Naive thymus-derived CD4-positive, alpha-beta T cell (primary cell): ENCODE measurements at regions not wholly inside any gene's neighbourhood (a gene's known extent, or its start where the extent isn't known, plus 50 kb on each side); places are given as distances from the start of the nearest gene placed in this dataset.

Experiments used
- ATAC-seq: fragments of 150-1000 bp; cut with Tn5 transposase; 2 replicates; pipeline ENCODE4 v1.10.0; 2021; ENCODE audit warnings: mild to moderate bottlenecking, moderate library complexity
- CTCF ChIA-PET: fragments of 350-600 bp; sonication (Branson Sonifier 250); formaldehyde crosslinking; loops from one replicate; lab custom pipeline; 2021; ENCODE audit warnings: antibody characterized with exemption; lab: Charles Lee
- POLR2A ChIA-PET: fragments of 350-600 bp; sonication (Branson Sonifier 250); formaldehyde crosslinking; loops from one replicate; lab custom pipeline; 2021; ENCODE audit warnings: antibody characterized with exemption, inconsistent platforms; lab: Charles Lee
- DNase-seq, 9 donors: peaks; one replicate each; pipeline versions ENCODE4 v3.0.0 to v3.0.0-alpha.2; 2020 to 2022; ENCODE audit warnings: mixed read lengths in 1 of 9
- H3K27ac ChIP-seq: one replicate; pipeline ENCODE4 v1.7.0; 2013; ENCODE audit warnings: mild to moderate bottlenecking, low read depth, low read length, moderate library complexity
- H3K27me3 ChIP-seq, 2 donors: one replicate each; pipeline ENCODE4 v1.7.0; 2013; ENCODE audit warnings: low read length in 2 of 2, mild to moderate bottlenecking in 2 of 2, moderate library complexity in 2 of 2; ENCODE audit not compliant: control insufficient read depth in 2 of 2, insufficient read depth in 2 of 2
- H3K36me3 ChIP-seq, 3 experiments: 1 replicate in 2 of 3; 2 replicates in 1 of 3; pipeline ENCODE4 v1.7.0; 2013; ENCODE audit warnings: low read length in 3 of 3, mild to moderate bottlenecking in 3 of 3, moderate library complexity in 1 of 3; ENCODE audit not compliant: insufficient read depth in 3 of 3, control insufficient read depth in 2 of 3
- H3K4me1 ChIP-seq, 2 donors: one replicate each; pipeline ENCODE4 v1.7.0; 2013; ENCODE audit warnings: low read length in 2 of 2, mild to moderate bottlenecking in 2 of 2, moderate library complexity in 1 of 2; ENCODE audit not compliant: control insufficient read depth in 2 of 2, insufficient read depth in 2 of 2
- H3K4me3 ChIP-seq: 2 replicates; pipeline ENCODE4 v1.7.0; 2013; ENCODE audit warnings: mild to moderate bottlenecking, low read length
- H3K9me3 ChIP-seq, 3 experiments: 1 replicate in 2 of 3; 2 replicates in 1 of 3; pipeline ENCODE4 v1.7.0; 2013; ENCODE audit warnings: low read length in 3 of 3; ENCODE audit not compliant: control insufficient read depth in 2 of 3
- H3K27ac Mint-ChIP-seq, 9 donors: one replicate each; pipeline ENCODE4 v1.8.0; 2020 to 2022; ENCODE audit warnings: mixed read lengths in 9 of 9, mild to moderate bottlenecking in 8 of 9, moderate library complexity in 5 of 9, inconsistent platforms in 2 of 9
- H3K27me3 Mint-ChIP-seq, 5 donors: one replicate each; pipeline ENCODE4 v1.8.0; 2021 to 2022; ENCODE audit warnings: mixed read lengths in 5 of 5, mild to moderate bottlenecking in 1 of 5
- H3K36me3 Mint-ChIP-seq, 5 donors: one replicate each; pipeline ENCODE4 v1.8.0; 2020 to 2022; ENCODE audit warnings: mixed read lengths in 5 of 5, mild to moderate bottlenecking in 3 of 5, inconsistent platforms in 1 of 5
- H3K4me1 Mint-ChIP-seq, 7 donors: one replicate each; pipeline ENCODE4 v1.8.0; 2020 to 2022; ENCODE audit warnings: mixed read lengths in 7 of 7, mild to moderate bottlenecking in 3 of 7, inconsistent platforms in 1 of 7
- H3K4me3 Mint-ChIP-seq, 10 donors: one replicate each; pipeline ENCODE4 v1.8.0; 2020 to 2022; ENCODE audit warnings: mild to moderate bottlenecking in 10 of 10, mixed read lengths in 10 of 10, moderate library complexity in 6 of 10, inconsistent platforms in 2 of 10
- H3K9me3 Mint-ChIP-seq, 11 donors: one replicate each; pipeline ENCODE4 v1.8.0; 2020 to 2022; ENCODE audit warnings: mixed read lengths in 11 of 11, mild to moderate bottlenecking in 4 of 11, inconsistent platforms in 1 of 11, moderate library complexity in 1 of 11
- intact Hi-C, 2 donors: fragments of 100-400 bp; cut with micrococcal nuclease; formaldehyde crosslinking; loops; one replicate each; pipeline ENCODE4 v1.15.1; 2023

GRCh38 chr4:162657966-162658365 lies 494.2 kb upstream of the FSTL5 start:
- Histone ChIP-seq H3K27ac (no peak overlapping the region), H3K27me3 (no peaks in the 10 kb centered on the region), H3K36me3 (no peaks in the 10 kb centered on the region), H3K4me3 (no peak overlapping the region), H3K4me1 (no peaks in the 10 kb centered on the region), H3K9me3 (no peaks in the 10 kb centered on the region)
- POLR2A ChIA-PET: no interaction called here
- ATAC-seq: no peak
- H3K4me1 Mint-ChIP-seq: no peaks in the 10 kb centered on the region
- no peak overlapping the region for H3K27ac Mint-ChIP-seq
- H3K9me3 Mint-ChIP-seq: peaks cover 0 to 12% (median 0%) of the 10 kb centered on the region in 11 donors
- H3K4me3 Mint-ChIP-seq: no peak overlapping the region
- intact Hi-C loops: no loop called here
- no peak for DNase-seq
- CTCF ChIA-PET: no interaction called here
- no peaks in the 10 kb centered on the region for H3K36me3 Mint-ChIP-seq
- peaks cover 0 to 5% (median 0%) of the 10 kb centered on the region in 5 donors for H3K27me3 Mint-ChIP-seq

GRCh38 chr4:162650166-162650565 lies 486.4 kb upstream of the FSTL5 start:
- H3K36me3 ChIP-seq: no peaks in the 10 kb centered on the region
- H3K27me3 ChIP-seq: no peaks in the 10 kb centered on the region
- H3K27ac ChIP-seq: no peak overlapping the region
- H3K9me3 Mint-ChIP-seq: peaks cover 0 to 8% (median 0%) of the 10 kb centered on the region in 11 donors
- no peak overlapping the region for H3K27ac Mint-ChIP-seq
- DNase-seq (no peak), ATAC-seq (no peak)
- H3K9me3 ChIP-seq: no peaks in the 10 kb centered on the region
- ChIA-PET POLR2A (no interaction called here), CTCF (no interaction called here)
- no peaks in the 10 kb centered on the region for H3K4me1 Mint-ChIP-seq
- H3K4me3 Mint-ChIP-seq: no peak overlapping the region
- no peak overlapping the region for H3K4me3 ChIP-seq
- H3K27me3 Mint-ChIP-seq: no peaks in the 10 kb centered on the region
- H3K4me1 ChIP-seq: no peaks in the 10 kb centered on the region
- H3K36me3 Mint-ChIP-seq: no peaks in the 10 kb centered on the region
- intact Hi-C loops: no loop called here

- H3K27me3 ChIP-seq: no peaks in the 10 kb centered on the region
- H3K4me1 Mint-ChIP-seq: no peaks in the 10 kb centered on the region
- intact Hi-C loops: no loop called here
- H3K36me3 Mint-ChIP-seq: no peaks in the 10 kb centered on the region
- POLR2A ChIA-PET: no interaction called here
- ATAC-seq (no peak), DNase-seq (no peak)
- no peak overlapping the region for H3K27ac Mint-ChIP-seq
- CTCF ChIA-PET: no interaction called here
- no peaks in the 10 kb centered on the region for H3K36me3 ChIP-seq
- no peak overlapping the region for H3K4me3 Mint-ChIP-seq
- H3K4me1 ChIP-seq: no peaks in the 10 kb centered on the region
- no peak overlapping the region for H3K4me3 ChIP-seq
- no peak overlapping the region for H3K27ac ChIP-seq
- H3K9me3 Mint-ChIP-seq: peaks cover 0 to 19% (median 3%) of the 10 kb centered on the region in 11 donors
- H3K27me3 Mint-ChIP-seq: no peaks in the 10 kb centered on the region
- no peaks in the 10 kb centered on the region for H3K9me3 ChIP-seq
These were observed 481.6 kb upstream of the FSTL5 start for GRCh38 chr4:162645381-162645780.

GRCh38 chr4:162644346-162644745 lies 480.5 kb upstream of the FSTL5 start:
- Mint-ChIP-seq H3K4me1 (no peaks in the 10 kb centered on the region), H3K4me3 (no peak overlapping the region), H3K27ac (no peak overlapping the region), H3K27me3 (no peaks in the 10 kb centered on the region), H3K9me3 (peaks cover 0 to 19% (median 3%) of the 10 kb centered on the region in 11 donors), H3K36me3 (no peaks in the 10 kb centered on the region)
- H3K4me1 ChIP-seq: no peaks in the 10 kb centered on the region
- no peak overlapping the region for H3K4me3 ChIP-seq
- no peaks in the 10 kb centered on the region for H3K27me3 ChIP-seq
- intact Hi-C loops: no loop called here
- ATAC-seq (no peak), DNase-seq (no peak)
- no peak overlapping the region for H3K27ac ChIP-seq
- no peaks in the 10 kb centered on the region for H3K36me3 ChIP-seq
- H3K9me3 ChIP-seq: no peaks in the 10 kb centered on the region
- ChIA-PET POLR2A (no interaction called here), CTCF (no interaction called here)

- H3K4me3 Mint-ChIP-seq: no peak overlapping the region
- H3K36me3 ChIP-seq: no peaks in the 10 kb centered on the region
- ChIA-PET CTCF (no interaction called here), POLR2A (no interaction called here)
- no peaks in the 10 kb centered on the region for H3K27me3 ChIP-seq
- peaks cover 0 to 19% (median 3%) of the 10 kb centered on the region in 11 donors for H3K9me3 Mint-ChIP-seq
- H3K4me1 ChIP-seq: no peaks in the 10 kb centered on the region
- no peak overlapping the region for H3K27ac ChIP-seq
- no peaks in the 10 kb centered on the region for H3K9me3 ChIP-seq
- H3K27ac Mint-ChIP-seq: no peak overlapping the region
- DNase-seq (no peak), ATAC-seq (no peak)
- H3K4me3 ChIP-seq: no peak overlapping the region
- H3K36me3 Mint-ChIP-seq: no peaks in the 10 kb centered on the region
- no peaks in the 10 kb centered on the region for H3K4me1 Mint-ChIP-seq
- no peaks in the 10 kb centered on the region for H3K27me3 Mint-ChIP-seq
- intact Hi-C loops: no loop called here
These were observed 476.4 kb upstream of the FSTL5 start for GRCh38 chr4:162640152-162640551.

- H3K4me1 ChIP-seq: no peaks in the 10 kb centered on the region
- DNase-seq (no peak), ATAC-seq (no peak)
- no peaks in the 10 kb centered on the region for H3K9me3 ChIP-seq
- Mint-ChIP-seq H3K9me3 (peaks cover 0 to 19% (median 4%) of the 10 kb centered on the region in 11 donors), H3K36me3 (no peaks in the 10 kb centered on the region), H3K4me3 (no peak overlapping the region), H3K27me3 (no peaks in the 10 kb centered on the region), H3K4me1 (no peaks in the 10 kb centered on the region), H3K27ac (no peak overlapping the region)
- intact Hi-C loops: no loop called here
- no peak overlapping the region for H3K4me3 ChIP-seq
- H3K27ac ChIP-seq: no peak overlapping the region
- no peaks in the 10 kb centered on the region for H3K36me3 ChIP-seq
- ChIA-PET POLR2A (no interaction called here), CTCF (no interaction called here)
- H3K27me3 ChIP-seq: no peaks in the 10 kb centered on the region
These were observed 470.6 kb upstream of the FSTL5 start for GRCh38 chr4:162634390-162634789.

GRCh38 chr4:162622664-162623063 lies 458.9 kb upstream of the FSTL5 start:
- Histone ChIP-seq H3K9me3 (no peaks in the 10 kb centered on the region), H3K36me3 (no peaks in the 10 kb centered on the region), H3K27me3 (no peaks in the 10 kb centered on the region), H3K4me3 (no peak overlapping the region), H3K27ac (no peak overlapping the region), H3K4me1 (no peaks in the 10 kb centered on the region)
- no peaks in the 10 kb centered on the region for H3K4me1 Mint-ChIP-seq
- DNase-seq (no peak), ATAC-seq (no peak)
- H3K9me3 Mint-ChIP-seq: peaks cover 0 to 14% (median 2%) of the 10 kb centered on the region in 11 donors
- no peaks in the 10 kb centered on the region for H3K36me3 Mint-ChIP-seq
- ChIA-PET CTCF (no interaction called here), POLR2A (no interaction called here)
- no peak overlapping the region for H3K4me3 Mint-ChIP-seq
- H3K27ac Mint-ChIP-seq: no peak overlapping the region
- intact Hi-C loops: no loop called here
- no peaks in the 10 kb centered on the region for H3K27me3 Mint-ChIP-seq
